PC-3 (cell line): ENCODE measurements at regions not wholly inside any gene's neighbourhood (a gene's known extent, or its start where the extent isn't known, plus 50 kb on each side); places are given as distances from the start of the nearest gene placed in this dataset.
A peak's percentile ranks its signal among the peaks of the same experiment; 100 is the strongest.

Source experiments
- ATAC-seq: fragments of 200-7000 bp; cut with Tn5 transposase; 2 replicates; pipeline ENCODE4 v1.9.1; 2020; ENCODE audit warnings: mild to moderate bottlenecking, moderate library complexity
- BruUV-seq: library from RNA; stranded (reverse); fragments of 400-500 nt; replicated peaks from 2 replicates; lab custom pipeline; 2021; lab: Mats Ljungman, UMichigan
- CTCF ChIA-PET: fragments of 300-600 bp; sonication (Branson Sonifier 250); formaldehyde crosslinking; loops from one replicate; lab custom pipeline; 2022; ENCODE audit warnings: antibody characterized with exemption; lab: Charles Lee
- POLR2A ChIA-PET: fragments of 300-600 bp; sonication (Branson Sonifier 250); formaldehyde crosslinking; loops from one replicate; lab custom pipeline; 2022; ENCODE audit warnings: antibody characterized with exemption; ENCODE audit not compliant: unreplicated experiment; lab: Charles Lee
- DNase-seq: peaks from one replicate; pipeline ENCODE4 v3.0.0-alpha.2; 2015
- H2AFZ ChIP-seq: fragments of 300-600 bp; sonication (generic); 2 replicates; pipeline ENCODE4 v1.6.0; 2016; ENCODE audit warnings: antibody characterized with exemption, low read length
- H3F3A ChIP-seq: fragments of 300-600 bp; sonication (generic); one replicate; pipeline ENCODE4 v1.6.0; 2017; ENCODE audit warnings: antibody characterized with exemption, low read length, control low read depth, mild to moderate bottlenecking; ENCODE audit not compliant: unreplicated experiment
- H3K27ac ChIP-seq: fragments of 300-600 bp; sonication (generic); 2 replicates; pipeline ENCODE4 v1.5.1; 2016; ENCODE audit warnings: mild to moderate bottlenecking, low read length
- H3K27me3 ChIP-seq: fragments of 300-600 bp; sonication (generic); 2 replicates; pipeline ENCODE4 v1.6.1; 2016; ENCODE audit warnings: low read length, mixed read lengths
- H3K36me3 ChIP-seq: fragments of 300-600 bp; sonication (generic); 2 replicates; pipeline ENCODE4 v1.6.1; 2016; ENCODE audit warnings: low read depth, mixed run types, low read length, mixed read lengths
- H3K4me1 ChIP-seq: fragments of 300-600 bp; sonication (generic); 2 replicates; pipeline ENCODE4 v1.5.1; 2016; ENCODE audit warnings: low read length; ENCODE audit not compliant: insufficient read depth
- H3K4me2 ChIP-seq: fragments of 300-600 bp; sonication (generic); 2 replicates; pipeline ENCODE4 v1.6.0; 2016; ENCODE audit warnings: low read length
- H3K4me3 ChIP-seq: fragments of 300-600 bp; sonication (generic); 2 replicates; pipeline ENCODE4 v1.5.1; 2016; ENCODE audit warnings: mild to moderate bottlenecking, low read length, mixed read lengths
- H3K79me2 ChIP-seq: fragments of 300-600 bp; sonication (generic); 2 replicates; pipeline ENCODE4 v1.6.1; 2017; ENCODE audit warnings: low read length, mixed read lengths
- H3K9ac ChIP-seq: fragments of 300-600 bp; sonication (generic); 2 replicates; pipeline ENCODE4 v1.6.0; 2016; ENCODE audit warnings: mild to moderate bottlenecking, low read length
- H3K9me2 ChIP-seq: fragments of 300-600 bp; sonication (generic); replicated peaks from 2 replicates; pipeline ENCODE4 v1.6.1; 2016; ENCODE audit warnings: mixed run types, low read length, mixed read lengths
- H3K9me3 ChIP-seq: fragments of 300-600 bp; sonication (generic); 2 replicates; pipeline ENCODE4 v1.6.1; 2016; ENCODE audit warnings: low read length, mixed read lengths
- H4K20me1 ChIP-seq: fragments of 300-600 bp; sonication (generic); 2 replicates; pipeline ENCODE4 v1.6.1; 2016; ENCODE audit warnings: low read length, mixed read lengths
- EZH2 ChIP-seq: fragments of 300-600 bp; sonication (generic); IDR thresholded peaks from one replicate; pipeline ENCODE4 v1.6.1; 2017; ENCODE audit warnings: antibody characterized with exemption, mild to moderate bottlenecking, low read length; ENCODE audit not compliant: unreplicated experiment
- EZH2phosphoT487 ChIP-seq: fragments of 300-600 bp; sonication (generic); IDR thresholded peaks from 2 replicates; pipeline ENCODE4 v1.6.1; 2018; ENCODE audit warnings: mild to moderate bottlenecking, antibody characterized with exemption, low read length, borderline replicate concordance
- intact Hi-C: fragments of 100-400 bp; cut with micrococcal nuclease; formaldehyde crosslinking; loops from 2 replicates; pipeline ENCODE4 v1.9.0; 2023
- TF ChIP-seq, protein P1 (sequence below): fragments of 300-600 bp; sonication (generic); conservative IDR thresholded peaks from 2 replicates; pipeline ENCODE4 v1.5.1; 2017; ENCODE audit warnings: antibody characterized with exemption, low read depth, mild to moderate bottlenecking, low read length

DNA sequence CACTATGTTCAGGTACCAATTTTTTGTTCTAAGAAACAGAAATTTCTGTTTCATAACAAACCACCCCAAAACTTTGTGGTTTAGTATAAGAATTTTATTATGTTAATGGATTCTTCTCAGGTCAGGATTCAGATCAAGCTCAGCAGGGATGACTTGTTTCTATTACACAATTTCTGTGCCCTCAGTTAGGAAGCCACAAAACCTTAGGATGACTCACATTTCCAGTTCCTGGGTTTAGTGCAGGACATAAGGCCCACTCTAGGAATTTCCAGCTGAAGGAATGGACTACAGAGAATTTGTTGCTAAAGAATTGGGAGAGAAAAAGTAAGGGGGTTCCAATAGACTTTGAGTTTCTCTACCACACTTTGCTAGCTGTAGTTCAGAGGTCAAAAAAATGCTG lies 629.3 kb downstream of the ANXA1 start:
- ChIA-PET CTCF (no interaction called here), POLR2A (no interaction called here)
- Histone ChIP-seq H3K27me3 (no peaks in the 10 kb centered on the region), H3K9me2 (no peaks in the 10 kb centered on the region), H2AFZ (no peak overlapping the region), H3K4me2 (no peak overlapping the region), H3K79me2 (no peaks in the 10 kb centered on the region), H3K36me3 (no peaks in the 10 kb centered on the region), H3K9me3 (no peaks in the 10 kb centered on the region), H3K4me1 (no peaks in the 10 kb centered on the region), H3K27ac (no peak overlapping the region), H4K20me1 (no peaks in the 10 kb centered on the region), H3K4me3 (no peak overlapping the region), H3F3A (no peaks in the 10 kb centered on the region), H3K9ac (no peak overlapping the region)
- TF ChIP-seq EZH2phosphoT487, result no peak
- TF ChIP-seq, protein P1, sequence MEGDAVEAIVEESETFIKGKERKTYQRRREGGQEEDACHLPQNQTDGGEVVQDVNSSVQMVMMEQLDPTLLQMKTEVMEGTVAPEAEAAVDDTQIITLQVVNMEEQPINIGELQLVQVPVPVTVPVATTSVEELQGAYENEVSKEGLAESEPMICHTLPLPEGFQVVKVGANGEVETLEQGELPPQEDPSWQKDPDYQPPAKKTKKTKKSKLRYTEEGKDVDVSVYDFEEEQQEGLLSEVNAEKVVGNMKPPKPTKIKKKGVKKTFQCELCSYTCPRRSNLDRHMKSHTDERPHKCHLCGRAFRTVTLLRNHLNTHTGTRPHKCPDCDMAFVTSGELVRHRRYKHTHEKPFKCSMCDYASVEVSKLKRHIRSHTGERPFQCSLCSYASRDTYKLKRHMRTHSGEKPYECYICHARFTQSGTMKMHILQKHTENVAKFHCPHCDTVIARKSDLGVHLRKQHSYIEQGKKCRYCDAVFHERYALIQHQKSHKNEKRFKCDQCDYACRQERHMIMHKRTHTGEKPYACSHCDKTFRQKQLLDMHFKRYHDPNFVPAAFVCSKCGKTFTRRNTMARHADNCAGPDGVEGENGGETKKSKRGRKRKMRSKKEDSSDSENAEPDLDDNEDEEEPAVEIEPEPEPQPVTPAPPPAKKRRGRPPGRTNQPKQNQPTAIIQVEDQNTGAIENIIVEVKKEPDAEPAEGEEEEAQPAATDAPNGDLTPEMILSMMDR, result no peak
- TF ChIP-seq EZH2, result no peak
- no TSS peak for BruUV-seq
- intact Hi-C loops, result no loop called here
- DNase-seq (peak; percentile 38), ATAC-seq (no peak)

GRCh38 chr9:73782166-73782565 lies 630.5 kb downstream of the ANXA1 start:
- no peaks in the 10 kb centered on the region for H3K27me3 ChIP-seq
- H4K20me1 ChIP-seq, result no peaks in the 10 kb centered on the region
- intact Hi-C loops, result no loop called here
- DNase-seq, result no peak
- H3K4me1 ChIP-seq, result no peaks in the 10 kb centered on the region
- H3K4me3 ChIP-seq, result no peak overlapping the region
- no peak overlapping the region for H3K4me2 ChIP-seq
- H3K27ac ChIP-seq, result no peak overlapping the region
- BruUV-seq, result no TSS peak
- POLR2A ChIA-PET, result no interaction called here
- no peaks in the 10 kb centered on the region for H3K79me2 ChIP-seq
- ATAC-seq, result no peak
- H3K36me3 ChIP-seq, result no peaks in the 10 kb centered on the region
- H3K9me3 ChIP-seq, result no peaks in the 10 kb centered on the region
- no peak overlapping the region for H3K9ac ChIP-seq
- H3F3A ChIP-seq, result no peaks in the 10 kb centered on the region
- H3K9me2 ChIP-seq, result no peaks in the 10 kb centered on the region
- CTCF ChIA-PET, result no interaction called here
- TF ChIP-seq EZH2, result no peak
- TF ChIP-seq, protein P1, result no peak
- TF ChIP-seq EZH2phosphoT487, result no peak
- no peak overlapping the region for H2AFZ ChIP-seq

- Histone ChIP-seq H3K9me2 (no peaks in the 10 kb centered on the region), H2AFZ (no peak overlapping the region), H3K36me3 (no peaks in the 10 kb centered on the region), H3K27me3 (no peaks in the 10 kb centered on the region), H3K9ac (no peak overlapping the region), H4K20me1 (no peaks in the 10 kb centered on the region), H3K4me2 (no peak overlapping the region), H3F3A (no peaks in the 10 kb centered on the region), H3K9me3 (no peaks in the 10 kb centered on the region), H3K79me2 (no peaks in the 10 kb centered on the region), H3K4me3 (no peak overlapping the region), H3K27ac (no peak overlapping the region), H3K4me1 (no peaks in the 10 kb centered on the region)
- ATAC-seq (no peak), DNase-seq (no peak)
- TF ChIP-seq EZH2phosphoT487 (no peak), EZH2 (no peak)
- TF ChIP-seq, protein P1, result no peak
- intact Hi-C loops, result no loop called here
- no TSS peak for BruUV-seq
- CTCF ChIA-PET, result no interaction called here
- POLR2A ChIA-PET, result no interaction called here
Measured at GRCh38 chr9:73799446-73799845, 647.8 kb downstream of the ANXA1 start.
